ENCODE measurements at regions not wholly inside any gene's neighbourhood (a gene's known extent, or its start where the extent isn't known, plus 50 kb on each side); places are given as distances from the start of the nearest gene placed in this dataset.

- TF ChIP-seq CTCF (IDR thresholded peaks at IDR 0.05; ENCODE audit: borderline replicate concordance, extremely low read depth, low read length, poor library complexity, severe bottlenecking) (no peak), EZH2 (IDR thresholded peaks at IDR 0.05; ENCODE audit: borderline replicate concordance, low read depth, low read length, severe bottlenecking) (no peak)
These were observed 221.2 kb upstream of the IRX4 start for GRCh38 chr5:2103940-2104339.

Measured in DND-41 (cell line).